ELF-1 (cell line): ENCODE measurements at regions not wholly inside any gene's neighbourhood (a gene's known extent, or its start where the extent isn't known, plus 50 kb on each side); places are given as distances from the start of the nearest gene placed in this dataset.
A peak's percentile ranks its signal among the peaks of the same experiment; 100 is the strongest.

Experiments used
- DNase-seq: peaks from one replicate; pipeline ENCODE4 v3.0.0-alpha.2; 2016; ENCODE audit warnings: low read depth, low spot score

- DNase-seq: no peak
Measured at GRCh38 chr3:31373681-31374080, 159.0 kb upstream of the STT3B start.

DNA sequence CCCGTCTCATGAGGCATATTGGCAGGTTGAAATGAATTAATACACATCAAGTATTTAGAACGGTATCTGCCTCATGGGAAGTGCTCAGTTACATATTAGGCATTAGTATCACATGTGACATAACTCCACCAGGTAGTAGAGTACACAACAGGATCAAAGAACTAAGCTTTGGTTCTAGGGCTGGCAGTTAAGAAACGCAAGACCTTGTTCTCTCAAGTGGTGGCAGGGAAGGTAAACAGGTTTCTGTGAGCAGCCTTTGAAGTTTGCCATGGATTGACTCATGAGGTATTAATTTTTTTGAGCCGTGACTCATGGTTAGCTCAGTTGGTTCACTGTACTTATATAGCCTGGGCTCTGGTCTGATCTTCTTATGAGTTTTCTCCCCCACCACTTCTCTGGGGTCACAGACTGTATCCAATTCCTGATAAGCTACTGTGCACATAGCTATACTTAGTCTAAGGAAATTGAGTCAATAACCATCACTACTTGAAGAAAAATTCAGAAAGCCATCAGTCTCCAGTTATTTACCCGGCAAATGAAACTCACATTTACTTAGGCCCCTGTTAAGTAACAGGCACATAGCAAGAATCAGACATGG, 155.6 kb upstream of the STT3B start:
- DNase-seq: no peak

- DNase-seq: no peak
Measured at GRCh38 chr3:31378231-31378630, 154.5 kb upstream of the STT3B start.

GRCh38 chr3:31379598-31379997, 153.1 kb upstream of the STT3B start:
- DNase-seq: no peak

- DNase-seq: no peak
Measured at GRCh38 chr3:31382856-31383255, 149.9 kb upstream of the STT3B start.

- no peak for DNase-seq
Measured at GRCh38 chr3:31384117-31384516, 148.6 kb upstream of the STT3B start.

- no peak for DNase-seq
Measured at GRCh38 chr3:31389939-31390338, 142.8 kb upstream of the STT3B start.

GRCh38 chr3:31390466-31390865, 142.3 kb upstream of the STT3B start:
- no peak for DNase-seq

GRCh38 chr3:31391150-31391549, 141.6 kb upstream of the STT3B start:
- DNase-seq: peak; percentile 66

- DNase-seq: no peak
Measured at GRCh38 chr3:31392568-31392967, 140.2 kb upstream of the STT3B start.

DNA sequence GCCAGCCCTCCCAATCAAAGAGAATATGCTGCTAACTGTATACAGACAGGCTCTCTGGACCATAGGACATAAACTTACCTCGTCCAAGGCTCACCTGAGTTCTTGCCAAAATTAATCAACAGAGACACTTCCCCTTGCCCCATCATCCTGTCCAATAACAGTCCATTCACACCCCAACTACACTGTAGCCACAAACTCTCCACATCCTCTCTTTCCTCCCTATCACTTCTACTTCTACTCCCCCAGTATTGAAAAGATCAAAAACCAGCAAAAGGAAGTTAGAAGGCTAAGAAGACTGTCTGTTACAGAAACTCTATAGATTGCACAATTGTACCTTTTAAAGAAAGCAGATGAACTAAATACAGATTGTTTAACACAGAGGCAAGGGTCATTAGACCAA, 133.5 kb upstream of the STT3B start:
- DNase-seq: no peak

GRCh38 chr3:31402117-31402516, 130.6 kb upstream of the STT3B start:
- DNase-seq: no peak

DNA sequence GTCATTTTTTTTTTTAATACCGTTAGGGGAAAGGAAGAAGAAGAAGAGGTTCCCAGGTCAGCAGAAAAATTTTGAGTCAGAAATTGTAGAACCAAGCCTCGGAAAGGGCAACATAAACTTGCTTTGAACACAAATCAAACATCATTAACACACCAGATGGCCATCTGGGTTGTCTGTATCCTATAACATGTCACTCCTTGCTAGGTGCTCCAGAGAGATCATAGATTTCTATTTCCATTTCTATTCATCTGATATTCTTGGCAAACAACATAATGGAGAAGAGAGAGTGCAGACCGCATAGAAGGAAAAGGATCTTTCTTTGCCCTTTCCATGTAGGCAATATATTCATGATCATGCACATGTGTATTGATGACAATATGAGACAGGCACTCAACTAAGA, 129.5 kb upstream of the STT3B start:
- DNase-seq: no peak

GRCh38 chr3:31404871-31405270, 127.9 kb upstream of the STT3B start:
- DNase-seq: no peak

DNA sequence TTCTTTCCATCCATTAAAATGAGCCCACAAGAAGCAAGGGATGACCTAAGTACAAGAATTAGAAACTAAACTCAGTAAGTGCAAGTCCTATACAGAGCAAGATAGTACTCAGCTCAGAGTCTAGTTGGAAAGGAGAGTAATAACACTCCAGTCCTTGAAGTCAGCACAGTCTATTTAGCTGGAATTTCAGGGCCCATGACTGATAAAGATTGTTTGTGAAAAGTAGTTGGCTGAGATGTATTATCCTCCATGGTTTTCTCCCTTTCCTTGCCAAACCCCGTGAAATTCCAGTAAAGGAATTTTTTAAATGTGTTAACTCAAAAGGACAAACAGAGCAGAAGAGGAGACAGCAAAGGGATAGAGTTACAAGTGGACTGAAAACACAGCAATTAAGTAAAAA, 127.2 kb upstream of the STT3B start:
- no peak for DNase-seq

- no peak for DNase-seq
Measured at GRCh38 chr3:31406896-31407295, 125.8 kb upstream of the STT3B start.

DNA sequence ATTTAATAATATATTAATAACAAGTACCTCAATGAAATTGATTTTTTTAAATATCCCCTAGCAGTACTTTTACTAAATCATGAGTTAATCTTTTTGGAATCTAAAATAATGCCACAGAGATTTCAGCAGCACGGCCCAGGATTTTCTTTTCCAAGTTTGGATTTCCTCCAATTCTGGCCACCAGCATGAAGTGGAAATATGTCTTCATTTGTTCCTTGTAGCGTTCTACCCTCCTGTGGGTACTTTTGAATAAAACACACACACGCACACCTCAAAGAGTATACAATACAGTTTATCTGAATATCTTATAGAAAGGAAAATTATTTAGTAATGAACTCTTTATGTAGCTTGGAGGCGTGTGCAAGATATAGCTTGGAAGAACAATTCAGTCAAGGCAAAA, 125.1 kb upstream of the STT3B start:
- no peak for DNase-seq

DNA sequence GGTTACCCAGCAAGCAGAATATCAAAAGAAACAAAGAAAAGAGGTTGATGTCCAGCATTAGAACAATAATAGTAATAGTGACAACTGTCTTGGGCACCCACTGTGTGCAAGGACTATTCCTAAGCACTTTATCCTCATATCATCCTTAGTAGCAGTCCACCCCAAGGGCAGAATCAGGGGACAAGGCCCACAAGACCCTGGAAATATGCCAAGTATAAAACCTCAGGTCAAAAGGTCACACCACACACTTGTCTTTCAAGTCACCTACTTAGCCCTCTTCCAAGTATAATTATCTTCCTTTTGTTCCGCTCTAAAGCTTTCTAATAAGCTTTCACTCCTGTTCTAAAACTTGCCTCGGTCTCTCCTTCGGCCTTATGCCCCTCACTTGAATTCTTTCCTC, 124.0 kb upstream of the STT3B start:
- DNase-seq: peak; percentile 15

GRCh38 chr3:31409389-31409788, 123.3 kb upstream of the STT3B start:
- DNase-seq: no peak

DNA sequence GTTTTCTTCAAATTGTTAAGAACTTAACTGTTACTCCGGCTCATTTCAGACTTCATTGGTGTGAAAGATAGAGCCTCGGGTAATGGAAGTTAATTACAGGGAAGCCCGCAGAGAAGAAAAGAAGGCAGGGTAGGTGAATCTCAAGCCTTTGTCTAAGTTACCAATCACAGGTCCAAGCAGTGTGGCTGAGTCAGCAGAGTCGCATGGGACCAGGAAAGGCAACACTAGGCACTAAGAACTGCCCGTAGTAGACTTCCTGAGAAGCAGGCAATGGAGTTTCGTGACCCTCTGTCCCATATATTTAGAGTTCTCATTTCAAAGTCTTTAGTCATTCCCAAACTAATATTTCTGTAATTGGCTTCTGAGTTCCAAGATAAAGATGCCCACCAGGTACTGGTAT, 122.9 kb upstream of the STT3B start:
- DNase-seq: peak; percentile 77

- DNase-seq: no peak
Measured at GRCh38 chr3:31410411-31410810, 122.3 kb upstream of the STT3B start.

GRCh38 chr3:31412832-31413231, 119.9 kb upstream of the STT3B start:
- DNase-seq: no peak

GRCh38 chr3:31413515-31413914, 119.2 kb upstream of the STT3B start:
- DNase-seq: no peak

- DNase-seq: no peak
Measured at GRCh38 chr3:31416980-31417379, 115.7 kb upstream of the STT3B start.
